IMR-90 (cell line): ENCODE measurements at regions not wholly inside any gene's neighbourhood (a gene's known extent, or its start where the extent isn't known, plus 50 kb on each side); places are given as distances from the start of the nearest gene placed in this dataset.

ENCODE experiments used
- ATAC-seq: fragments of 200-7000 bp; cut with Tn5 transposase; 2 replicates; pipeline ENCODE4 v1.9.1; 2020; ENCODE audit warnings: low read depth, mild to moderate bottlenecking, moderate library complexity
- BruUV-seq: library from RNA; stranded (reverse); fragments of 400-500 nt; replicated peaks from 2 replicates; lab custom pipeline; 2021; lab: Mats Ljungman, UMichigan
- CTCF ChIA-PET: fragments of 300-600 bp; formaldehyde crosslinking; extraction: SDS; loops from one replicate; lab custom pipeline; 2021; ENCODE audit warnings: antibody characterized with exemption; lab: Yijun Ruan, JAX
- POLR2A ChIA-PET: fragments of 300-600 bp; sonication (Branson Sonifier 250); formaldehyde crosslinking; loops from one replicate; lab custom pipeline; 2022; ENCODE audit warnings: antibody characterized with exemption; ENCODE audit not compliant: unreplicated experiment; lab: Charles Lee
- DNase-seq: peaks from one replicate; pipeline ENCODE4 v3.0.0; 2013
- H2AFZ ChIP-seq: replicated peaks from 2 replicates; pipeline ENCODE3; 2013; ENCODE audit warnings: low read length, mild to moderate bottlenecking; ENCODE audit not compliant: poor library complexity
- H2AK5ac ChIP-seq: 2 replicates; pipeline ENCODE4 v1.6.1; 2013; ENCODE audit warnings: low read depth, low read length, inconsistent platforms
- H2AK9ac ChIP-seq: replicated peaks from 2 replicates; pipeline ENCODE3; 2013; ENCODE audit warnings: mild to moderate bottlenecking, low read depth, low read length, moderate library complexity; ENCODE audit not compliant: poor library complexity
- H2BK120ac ChIP-seq: 2 replicates; pipeline ENCODE4 v1.6.1; 2013; ENCODE audit warnings: low read depth, low read length, inconsistent platforms
- H2BK15ac ChIP-seq: 3 replicates; pipeline ENCODE4 v1.6.1; 2013; ENCODE audit warnings: low read depth, low read length, inconsistent platforms
- H2BK20ac ChIP-seq: 2 replicates; pipeline ENCODE4 v1.6.1; 2013; ENCODE audit warnings: low read depth, mild to moderate bottlenecking, inconsistent platforms, low read length, moderate library complexity
- H2BK5ac ChIP-seq: 2 replicates; pipeline ENCODE4 v1.6.1; 2013; ENCODE audit warnings: mild to moderate bottlenecking, low read depth, low read length, inconsistent platforms; ENCODE audit not compliant: poor library complexity, severe bottlenecking
- H3K14ac ChIP-seq: replicated peaks from 2 replicates; pipeline ENCODE4 v1.6.1; 2013; ENCODE audit warnings: low read depth, low read length, inconsistent platforms
- H3K18ac ChIP-seq: 2 replicates; pipeline ENCODE4 v1.6.1; 2013; ENCODE audit warnings: low read depth, low read length, control low read depth
- H3K23ac ChIP-seq: 2 replicates; pipeline ENCODE4 v1.6.1; 2013; ENCODE audit warnings: low read depth, low read length, inconsistent platforms
- H3K27ac ChIP-seq: 2 replicates; pipeline ENCODE4 v1.5.1; 2013; ENCODE audit warnings: mild to moderate bottlenecking, control low read depth, low read length; ENCODE audit not compliant: insufficient read depth
- H3K27me3 ChIP-seq: 2 replicates; pipeline ENCODE4 v1.6.1; 2013; ENCODE audit warnings: low read length; ENCODE audit not compliant: control insufficient read depth, insufficient read depth
- H3K36me3 ChIP-seq: 2 replicates; pipeline ENCODE4 v1.6.1; 2013; ENCODE audit warnings: low read length, mixed read lengths; ENCODE audit not compliant: control insufficient read depth, insufficient read depth
- H3K4ac ChIP-seq: 2 replicates; pipeline ENCODE4 v1.6.1; 2013; ENCODE audit warnings: low read depth, low read length, inconsistent platforms
- H3K4me1 ChIP-seq: 2 replicates; pipeline ENCODE4 v1.6.1; 2013; ENCODE audit warnings: low read length, mixed read lengths; ENCODE audit not compliant: control insufficient read depth, insufficient read depth
- H3K4me2 ChIP-seq: 2 replicates; pipeline ENCODE4 v1.6.1; 2013; ENCODE audit warnings: low read depth, mild to moderate bottlenecking, control low read depth, low read length, moderate library complexity
- H3K4me3 ChIP-seq: 2 replicates; pipeline ENCODE4 v1.5.1; 2013; ENCODE audit warnings: low read depth, mild to moderate bottlenecking, control low read depth, low read length, moderate library complexity; ENCODE audit not compliant: insufficient read depth
- H3K56ac ChIP-seq: 2 replicates; pipeline ENCODE4 v1.6.1; 2013; ENCODE audit warnings: low read length, inconsistent platforms; ENCODE audit not compliant: insufficient read depth; ENCODE audit errors: extremely low read depth
- H3K79me1 ChIP-seq, 2 experiments: 2 replicates each; pipeline ENCODE4 v1.6.1; 2013; ENCODE audit warnings: low read length in 2 of 2, inconsistent platforms in 1 of 2, low read depth in 1 of 2
- H3K9ac ChIP-seq: 2 replicates; pipeline ENCODE4 v1.6.1; 2013; ENCODE audit warnings: low read depth, low read length, control low read depth
- H3K9me1 ChIP-seq: 2 replicates; pipeline ENCODE4 v1.6.1; 2013; ENCODE audit warnings: low read length, inconsistent platforms; ENCODE audit not compliant: insufficient read depth
- H3K9me3 ChIP-seq: 2 replicates; pipeline ENCODE4 v1.6.1; 2013; ENCODE audit warnings: low read length; ENCODE audit not compliant: control insufficient read depth, insufficient read depth
- H4K20me1 ChIP-seq: 2 replicates; pipeline ENCODE4 v1.6.1; 2013; ENCODE audit warnings: low read length, inconsistent platforms; ENCODE audit not compliant: insufficient read depth
- H4K5ac ChIP-seq: 2 replicates; pipeline ENCODE4 v1.6.1; 2013; ENCODE audit warnings: mild to moderate bottlenecking, low read depth, low read length, control low read depth
- H4K8ac ChIP-seq, 2 experiments: 2 replicates each; pipeline ENCODE4 v1.6.1; 2013; ENCODE audit warnings: low read depth in 2 of 2, low read length in 2 of 2, control low read depth in 1 of 2, inconsistent platforms in 1 of 2
- H4K91ac ChIP-seq: 2 replicates; pipeline ENCODE4 v1.6.1; 2013; ENCODE audit warnings: low read depth, low read length, inconsistent platforms; ENCODE audit not compliant: insufficient read depth
- CTCF ChIP-seq: conservative IDR thresholded peaks from 2 replicates; pipeline ENCODE4 v1.5.1; 2012; ENCODE audit warnings: mild to moderate bottlenecking, low read depth, low read length, improper control_type of control experiment
- FOS ChIP-seq: fragments of 150-350 bp; IDR thresholded peaks from 2 replicates; pipeline ENCODE4 v1.6.1; 2016; ENCODE audit warnings: low read depth, low read length
- MAZ ChIP-seq: IDR thresholded peaks from 2 replicates; pipeline ENCODE4 v1.6.1; 2012; ENCODE audit warnings: low read depth, mild to moderate bottlenecking, low read length, improper control_type of control experiment, moderate library complexity, borderline replicate concordance
- MXI1 ChIP-seq: IDR thresholded peaks from 2 replicates; pipeline ENCODE4 v1.6.1; 2012; ENCODE audit warnings: low read depth, mild to moderate bottlenecking, low read length, moderate library complexity, borderline replicate concordance
- NFE2L2 ChIP-seq: fragments of 150-350 bp; IDR thresholded peaks from 2 replicates; pipeline ENCODE4 v1.6.1; 2016; ENCODE audit warnings: low read depth, mild to moderate bottlenecking, low read length
- POLR2A ChIP-seq: IDR thresholded peaks from 2 replicates; pipeline ENCODE4 v1.6.1; 2012; ENCODE audit warnings: mild to moderate bottlenecking, low read depth, low read length
- WGBS, 2 experiments: methylation state at CpG; one replicate each; pipeline versions ENCODE4 v1.1.5 to v1.1.7; 2013; ENCODE audit warnings: missing lambda C conversion rate in 2 of 2; ENCODE audit not compliant: insufficient read length in 1 of 2; ENCODE audit errors: extremely low coverage in 2 of 2; 5-methylcytosine and 5-hydroxymethylcytosine counted together
- dilution Hi-C: fragments of 300-500 bp; cut with HindIII; formaldehyde crosslinking; loops from one replicate; pipeline ENCODE4 v1.14.3; 2018; ENCODE audit warnings: low sequenced_read_pairs; ENCODE audit not compliant: unreplicated experiment
- in situ Hi-C: fragments of 300-500 bp; cut with MboI; formaldehyde crosslinking; loops from 3 replicates; pipeline ENCODE4 v1.14.3; 2019; ENCODE audit warnings: low sequenced_read_pairs, inconsistent platforms, mixed read lengths
- intact Hi-C: fragments of 100-400 bp; cut with micrococcal nuclease; formaldehyde crosslinking; loops from 2 replicates; pipeline ENCODE4 v1.10.0; 2022

- Histone ChIP-seq H3K56ac (no peak overlapping the region), H4K20me1 (no peaks in the 10 kb centered on the region), H3K27me3 (no peaks in the 10 kb centered on the region), H3K9ac (no peak overlapping the region), H3K4ac (no peak overlapping the region), H2AK5ac (no peak overlapping the region), H2BK5ac (peak overlapping the region; percentile 47), H2AFZ (no peak overlapping the region), H3K18ac (no peak overlapping the region), H2AK9ac (no peak overlapping the region), H3K27ac (no peak overlapping the region), H2BK20ac (no peak overlapping the region), H3K4me3 (no peak overlapping the region), H3K9me3 (no peaks in the 10 kb centered on the region), H3K9me1 (no peaks in the 10 kb centered on the region), H4K8ac (no peak overlapping the region), H3K79me1 (no peaks in the 10 kb centered on the region), H3K4me1 (no peaks in the 10 kb centered on the region), H2BK120ac (no peak overlapping the region), H2BK15ac (no peak overlapping the region), H4K5ac (no peak overlapping the region), H3K36me3 (no peaks in the 10 kb centered on the region), H3K4me2 (no peak overlapping the region), H3K14ac (no peak overlapping the region), H3K23ac (no peak overlapping the region), H4K91ac (no peak overlapping the region)
- no peak for TF ChIP-seq POLR2A
- TF ChIP-seq CTCF, result no peak
- no peak for TF ChIP-seq NFE2L2
- no peak for TF ChIP-seq MAZ
- no peak for TF ChIP-seq MXI1
- TF ChIP-seq FOS, result no peak
- 30% methylated on average over 2 of the region's 12 CpGs; no CpG with 5 or more reads in 1 of the 2 experiments for WGBS, 2 experiments
- intact Hi-C loops, result no loop called here
- DNase-seq (no peak), ATAC-seq (no peak)
- ChIA-PET CTCF (no interaction called here), POLR2A (no interaction called here)
- in situ Hi-C loops, result no loop called here
- dilution Hi-C loops, result no loop called here
- no TSS peak for BruUV-seq
These were observed 64.8 kb upstream of the ADAMTS18 start for GRCh38 chr16:77499373-77500285.
